Islet precursor cell (in vitro differentiated cells): ENCODE measurements at regions not wholly inside any gene's neighbourhood (a gene's known extent, or its start where the extent isn't known, plus 50 kb on each side); places are given as distances from the start of the nearest gene placed in this dataset.
"Not testable (repeated sequence)": the region's sequence is repeated elsewhere in the genome, so short reads cannot be mapped to it uniquely, and the experiment has no call there.

Experiments
- DNase-seq: peaks from one replicate; pipeline ENCODE4 v3.0.0-alpha.2; 2018

- no peak for DNase-seq
Measured at GRCh38 chr20:47991875-47992488, 206.7 kb upstream of the SULF2 start.

- no peak for DNase-seq
Measured at GRCh38 chr20:47990507-47991150, 205.3 kb upstream of the SULF2 start.

- DNase-seq, result no peak
Measured at GRCh38 chr20:47989957-47990356, 204.7 kb upstream of the SULF2 start.

GRCh38 chr20:47988676-47989075, 203.4 kb upstream of the SULF2 start:
- no peak for DNase-seq

- DNase-seq, result peak; percentile 74
Measured at GRCh38 chr20:47985092-47985850, 200.0 kb upstream of the SULF2 start.

- no peak for DNase-seq
Measured at GRCh38 chr20:47984437-47984836, 199.2 kb upstream of the SULF2 start.

- DNase-seq, result not testable (repeated sequence)
Measured at GRCh38 chr20:47983642-47984041, 198.4 kb upstream of the SULF2 start.

- peak; percentile 35 for DNase-seq
Measured at GRCh38 chr20:47982574-47983360, 197.5 kb upstream of the SULF2 start.

- DNase-seq, result peak; percentile 44
Measured at GRCh38 chr20:47981222-47981621, 195.9 kb upstream of the SULF2 start.

GRCh38 chr20:47980336-47981177, 195.3 kb upstream of the SULF2 start:
- DNase-seq, result peak; percentile 15

- DNase-seq, result peak; percentile 61
Measured at GRCh38 chr20:47979361-47980095, 194.2 kb upstream of the SULF2 start.

GRCh38 chr20:47978428-47979120, 193.3 kb upstream of the SULF2 start:
- DNase-seq, result peak; percentile 46

GRCh38 chr20:47977789-47978252, 192.5 kb upstream of the SULF2 start:
- DNase-seq, result peak; percentile 50

- peak; percentile 45 for DNase-seq
Measured at GRCh38 chr20:47977017-47977788, 191.9 kb upstream of the SULF2 start.

GRCh38 chr20:47974234-47974878, 189.1 kb upstream of the SULF2 start:
- no peak for DNase-seq

GRCh38 chr20:47973519-47974233, 188.4 kb upstream of the SULF2 start:
- peak; percentile 93 for DNase-seq

GRCh38 chr20:47972916-47973309, 187.6 kb upstream of the SULF2 start:
- no peak for DNase-seq

GRCh38 chr20:47972297-47972915, 187.1 kb upstream of the SULF2 start:
- DNase-seq, result not testable (repeated sequence)
